Limb (tissue), 2 donors: ENCODE measurements at regions not wholly inside any gene's neighbourhood (a gene's known extent, or its start where the extent isn't known, plus 50 kb on each side); places are given as distances from the start of the nearest gene placed in this dataset.
"Not testable (repeated sequence)": the region's sequence is repeated elsewhere in the genome, so short reads cannot be mapped to it uniquely, and the experiment has no call there.

Source experiments
- DNase-seq, 2 donors: peaks; one replicate each; pipeline ENCODE4 v3.0.0-alpha.2; 2016; ENCODE audit errors: extremely low spot score in 2 of 2

- no peak for DNase-seq
Observed at GRCh38 chr14:88064841-88065240, 59.9 kb downstream of the GPR65 start.

GRCh38 chr14:88069677-88070076 lies 64.7 kb downstream of the GPR65 start:
- DNase-seq = no peak

GRCh38 chr14:88075269-88075981 lies 70.5 kb downstream of the GPR65 start:
- DNase-seq = no peak

- DNase-seq = no peak
Observed at GRCh38 chr14:88078525-88078924, 73.6 kb downstream of the GPR65 start.

GRCh38 chr14:88079624-88080023 lies 74.7 kb downstream of the GPR65 start:
- DNase-seq = no peak

GRCh38 chr14:88085736-88086135 lies 80.8 kb downstream of the GPR65 start:
- no peak for DNase-seq

GRCh38 chr14:88089445-88089844 lies 84.5 kb downstream of the GPR65 start:
- no peak for DNase-seq

- DNase-seq = no peak
Observed at GRCh38 chr14:88092529-88092928, 87.6 kb downstream of the GPR65 start.

- DNase-seq = no peak
Observed at GRCh38 chr14:88095791-88096190, 90.9 kb downstream of the GPR65 start.

- no peak for DNase-seq
Observed at GRCh38 chr14:88098163-88098562, 93.2 kb downstream of the GPR65 start.

- DNase-seq = no peak
Observed at GRCh38 chr14:88104710-88105109, 99.8 kb downstream of the GPR65 start.

GRCh38 chr14:88106377-88106776 lies 101.4 kb downstream of the GPR65 start:
- DNase-seq = no peak

- not testable (repeated sequence) for DNase-seq
Observed at GRCh38 chr14:88127669-88128068, 122.7 kb downstream of the GPR65 start.

GRCh38 chr14:88128816-88129215 lies 123.9 kb downstream of the GPR65 start:
- no peak for DNase-seq

- DNase-seq = peak in 1 of 2 donors; percentile 14
Observed at GRCh38 chr14:88129306-88130056, 124.5 kb downstream of the GPR65 start.

- DNase-seq = no peak
Observed at GRCh38 chr14:88130057-88130432, 125.1 kb downstream of the GPR65 start.
